H1 (cell line): ENCODE measurements at regions not wholly inside any gene's neighbourhood (a gene's known extent, or its start where the extent isn't known, plus 50 kb on each side); places are given as distances from the start of the nearest gene placed in this dataset.

ENCODE experiments used
- BACH1 ChIP-seq: IDR thresholded peaks from 2 replicates; pipeline ENCODE4 v1.6.1; 2012; ENCODE audit warnings: low read length, improper control_type of control experiment
- CHD7 ChIP-seq: fragments of 300-600 bp; sonication (generic); IDR thresholded peaks from 2 replicates; pipeline ENCODE4 v1.7.1; 2012; ENCODE audit warnings: low read length, moderate library complexity, mild to moderate bottlenecking, inconsistent platforms; ENCODE audit not compliant: insufficient replicate concordance

DNA sequence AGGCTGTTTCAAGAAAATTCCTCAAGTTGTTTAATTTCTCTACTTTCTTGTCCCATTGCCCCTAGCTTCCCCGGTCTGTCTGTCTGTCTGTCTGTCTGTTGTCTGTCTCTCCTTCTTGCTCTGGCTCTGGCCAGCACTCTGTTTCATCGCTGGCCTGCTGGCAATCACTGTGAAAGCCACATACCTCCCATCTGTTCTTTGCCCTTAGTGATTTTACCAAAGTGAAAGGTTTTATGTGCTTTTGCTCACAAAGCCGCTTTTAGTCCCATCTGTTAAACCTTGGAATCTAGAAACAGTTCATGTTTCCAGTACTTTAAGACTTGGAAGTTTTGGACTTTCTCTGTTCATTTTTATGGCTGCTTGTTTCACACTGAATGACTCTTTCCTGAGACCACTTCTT lies 87.8 kb upstream of the EXOC2 start (continued):
- TF ChIP-seq CHD7: no peak
- TF ChIP-seq BACH1: no peak
